Liver (tissue), 8 donors: ENCODE measurements at regions not wholly inside any gene's neighbourhood (a gene's known extent, or its start where the extent isn't known, plus 50 kb on each side); places are given as distances from the start of the nearest gene placed in this dataset.

Experiments used
- DNase-seq: peaks from one replicate; pipeline ENCODE4 v3.0.0-alpha.2; 2017; ENCODE audit warnings: low spot score
- H3K27ac ChIP-seq, 2 donors: one replicate each; pipeline ENCODE4 v1.7.0; 2013; ENCODE audit warnings: inconsistent platforms in 2 of 2, low read length in 2 of 2, control low read depth in 1 of 2, low read depth in 1 of 2, mild to moderate bottlenecking in 1 of 2
- H3K27me3 ChIP-seq, 4 donors: one replicate each; pipeline versions ENCODE4 v1.6.1 to v1.7.0; 2013; ENCODE audit warnings: low read length in 3 of 4, inconsistent platforms in 1 of 4, mild to moderate bottlenecking in 1 of 4, moderate library complexity in 1 of 4; ENCODE audit not compliant: control insufficient read depth in 4 of 4, insufficient read depth in 4 of 4
- H3K36me3 ChIP-seq, 4 donors: one replicate each; pipeline versions ENCODE4 v1.6.1 to v1.7.0; 2013; ENCODE audit warnings: low read length in 3 of 4, mild to moderate bottlenecking in 3 of 4, low read depth in 1 of 4, moderate library complexity in 1 of 4; ENCODE audit not compliant: control insufficient read depth in 4 of 4, insufficient read depth in 3 of 4
- H3K4me1 ChIP-seq, 4 donors: one replicate each; pipeline versions ENCODE4 v1.6.1 to v1.7.0; 2013; ENCODE audit warnings: low read length in 3 of 4, mild to moderate bottlenecking in 3 of 4, moderate library complexity in 1 of 4; ENCODE audit not compliant: control insufficient read depth in 4 of 4, insufficient read depth in 4 of 4
- H3K4me3 ChIP-seq, 3 donors: one replicate each; pipeline versions ENCODE4 v1.6.1 to v1.7.0; 2013; ENCODE audit warnings: low read length in 3 of 3, control low read depth in 1 of 3, low read depth in 1 of 3, mild to moderate bottlenecking in 1 of 3
- H3K9ac ChIP-seq, 2 donors: one replicate each; pipeline ENCODE4 v1.7.0; 2013; ENCODE audit warnings: low read length in 2 of 2, mild to moderate bottlenecking in 2 of 2, moderate library complexity in 2 of 2, control low read depth in 1 of 2, low read depth in 1 of 2
- H3K9me3 ChIP-seq, 4 donors: one replicate each; pipeline versions ENCODE4 v1.6.1 to v1.7.0; 2013; ENCODE audit warnings: low read length in 3 of 4; ENCODE audit not compliant: control insufficient read depth in 4 of 4
- EGR1 ChIP-seq, 2 donors: IDR thresholded peaks; 2 replicates each; pipeline ENCODE4 v1.6.1; 2016 to 2018; ENCODE audit warnings: antibody characterized with exemption in 2 of 2, low read depth in 2 of 2
- FOXA1 ChIP-seq: IDR thresholded peaks from 2 replicates; pipeline ENCODE4 v1.6.1; 2016; ENCODE audit warnings: antibody characterized with exemption
- FOXA2 ChIP-seq: IDR thresholded peaks from 2 replicates; pipeline ENCODE4 v1.6.1; 2016; ENCODE audit warnings: antibody characterized with exemption
- GABPA ChIP-seq, 2 donors: IDR thresholded peaks in 1 of 2; conservative IDR thresholded peaks in 1 of 2; 2 replicates each; pipeline ENCODE4 v1.6.1; 2016; ENCODE audit warnings: antibody characterized with exemption in 2 of 2, mild to moderate bottlenecking in 1 of 2, moderate library complexity in 1 of 2
- HNF4A ChIP-seq, 2 donors: conservative IDR thresholded peaks; 2 replicates each; pipeline ENCODE4 v1.6.1; 2016; ENCODE audit warnings: antibody characterized with exemption in 2 of 2, mild to moderate bottlenecking in 2 of 2
- HNF4G ChIP-seq: IDR thresholded peaks from 2 replicates; pipeline ENCODE4 v1.6.1; 2016; ENCODE audit warnings: antibody characterized with exemption
- JUND ChIP-seq, 2 donors: IDR thresholded peaks; 2 replicates each; pipeline ENCODE4 v1.6.1; 2016; ENCODE audit warnings: antibody characterized with exemption in 2 of 2
- NR2F2 ChIP-seq: IDR thresholded peaks from 2 replicates; pipeline ENCODE4 v1.6.1; 2016; ENCODE audit warnings: antibody characterized with exemption
- RAD21 ChIP-seq, 2 donors: IDR thresholded peaks; 2 replicates each; pipeline ENCODE4 v1.6.1; 2016; ENCODE audit warnings: antibody characterized with exemption in 2 of 2, mild to moderate bottlenecking in 2 of 2
- RXRA ChIP-seq, 2 donors: IDR thresholded peaks; 2 replicates each; pipeline ENCODE4 v1.6.1; 2017 to 2018; ENCODE audit warnings: antibody characterized with exemption in 2 of 2, mild to moderate bottlenecking in 1 of 2
- SP1 ChIP-seq: IDR thresholded peaks from 2 replicates; pipeline ENCODE4 v1.6.1; 2018; ENCODE audit warnings: antibody characterized with exemption, mild to moderate bottlenecking
- TAF1 ChIP-seq: conservative IDR thresholded peaks from 2 replicates; pipeline ENCODE4 v1.6.1; 2016; ENCODE audit warnings: antibody characterized with exemption, mild to moderate bottlenecking
- YY1 ChIP-seq: IDR thresholded peaks from 2 replicates; pipeline ENCODE4 v1.6.1; 2016; ENCODE audit warnings: antibody characterized with exemption, mild to moderate bottlenecking
- whole genome bisulfite sequencing: extraction: QIAGEN DNeasy Blood & Tissue Kit; methylation state at CpG from one replicate; pipeline ENCODE4 v1.1.7; 2013; 5-methylcytosine and 5-hydroxymethylcytosine counted together
- TF ChIP-seq, protein P1 (sequence below): IDR thresholded peaks from 2 replicates; pipeline ENCODE4 v1.6.1; 2016; ENCODE audit warnings: antibody characterized with exemption
- TF ChIP-seq, protein P2 (sequence below): IDR thresholded peaks from 2 replicates; pipeline ENCODE4 v1.6.1; 2016; ENCODE audit warnings: antibody characterized with exemption
- TF ChIP-seq, protein P3 (sequence below): IDR thresholded peaks from 2 replicates; pipeline ENCODE4 v1.6.1; 2016; ENCODE audit warnings: antibody characterized with exemption, mild to moderate bottlenecking
- TF ChIP-seq, protein P4 (sequence below): fragments of 150-350 bp; IDR thresholded peaks from 2 replicates; pipeline ENCODE4 v1.5.1; 2017; ENCODE audit warnings: improper control_type of control experiment, low read depth, low read length; ENCODE audit not compliant: missing input control
- TF ChIP-seq, protein P5 (sequence below): IDR thresholded peaks from 2 replicates; pipeline ENCODE4 v1.6.1; 2016; ENCODE audit warnings: antibody characterized with exemption
- donor health status: healthy.
- donor health status: healthy.
- donor health status: healthy.
- donor health status: healthy.
- donor health status: healthy.

DNA sequence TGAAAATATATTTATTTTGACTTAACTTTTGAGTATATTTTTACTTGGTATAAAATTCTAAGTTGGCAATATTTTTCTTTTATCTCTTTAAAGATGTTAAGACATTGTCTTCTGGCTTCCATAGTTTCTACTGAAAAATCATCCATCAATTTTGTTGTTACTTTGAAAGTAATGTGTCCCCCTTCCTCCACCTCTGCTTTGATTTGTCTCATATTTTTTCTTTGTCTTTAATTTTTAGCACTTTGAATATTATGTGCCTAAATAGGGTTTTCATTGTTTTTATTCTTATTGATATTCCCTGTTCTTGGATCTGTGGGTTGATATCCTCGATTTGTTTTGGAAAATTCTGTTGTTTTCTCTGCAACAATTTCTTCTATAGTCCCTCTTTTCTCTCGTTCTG, 157.4 kb downstream of the CD47 start:
- H3K27ac ChIP-seq: no peak overlapping the region
- H3K9me3 ChIP-seq: no peaks in the 10 kb centered on the region
- no peak overlapping the region for H3K9ac ChIP-seq
- TF ChIP-seq YY1: no peak
- no peaks in the 10 kb centered on the region for H3K36me3 ChIP-seq
- H3K27me3 ChIP-seq: peaks cover 0 to 6% (median 0%) of the 10 kb centered on the region in 4 donors
- no peaks in the 10 kb centered on the region for H3K4me1 ChIP-seq
- no peak overlapping the region for H3K4me3 ChIP-seq
- DNase-seq: no peak
- 79% methylated on average over 2 of the region's 2 CpGs for WGBS

DNA sequence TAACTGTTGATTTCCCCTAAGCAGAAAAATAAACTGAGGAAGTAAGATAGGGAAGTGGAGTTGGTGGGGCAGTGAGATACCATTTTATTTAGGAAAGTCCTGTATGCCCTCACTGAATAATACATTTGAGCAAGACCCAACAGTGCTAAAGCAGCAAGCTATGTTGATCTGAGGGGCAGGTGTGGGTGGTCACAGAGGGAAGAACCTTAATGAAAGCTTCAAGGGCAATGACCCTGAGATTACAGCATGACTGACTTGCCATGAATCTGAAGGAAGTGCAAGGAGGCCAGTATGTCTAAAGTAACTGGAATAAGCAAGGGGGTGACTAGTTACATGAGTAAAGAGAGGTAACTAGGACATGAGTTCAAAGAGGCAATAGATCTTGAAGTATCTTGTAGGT, 159.5 kb downstream of the CD47 start:
- H3K4me1 ChIP-seq: peaks cover 0 to 10% (median 5%) of the 10 kb centered on the region in 4 donors
- H3K27me3 ChIP-seq: peaks cover 0 to 6% (median 2%) of the 10 kb centered on the region in 4 donors
- H3K27ac ChIP-seq: no peak overlapping the region
- no peak for DNase-seq
- TF ChIP-seq, protein P1, sequence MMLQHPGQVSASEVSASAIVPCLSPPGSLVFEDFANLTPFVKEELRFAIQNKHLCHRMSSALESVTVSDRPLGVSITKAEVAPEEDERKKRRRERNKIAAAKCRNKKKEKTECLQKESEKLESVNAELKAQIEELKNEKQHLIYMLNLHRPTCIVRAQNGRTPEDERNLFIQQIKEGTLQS: no peak
- TF ChIP-seq SP1 (no peak), RXRA (IDR thresholded peaks at IDR 0.05) (no peak), GABPA (IDR thresholded peaks at IDR 0.05 in 1 of 2, conservative IDR thresholded peaks at IDR 0.05 in 1 of 2) (no peak), JUND (IDR thresholded peaks at IDR 0.05) (no peak), FOXA2 (no peak)
- TF ChIP-seq, protein P2, sequence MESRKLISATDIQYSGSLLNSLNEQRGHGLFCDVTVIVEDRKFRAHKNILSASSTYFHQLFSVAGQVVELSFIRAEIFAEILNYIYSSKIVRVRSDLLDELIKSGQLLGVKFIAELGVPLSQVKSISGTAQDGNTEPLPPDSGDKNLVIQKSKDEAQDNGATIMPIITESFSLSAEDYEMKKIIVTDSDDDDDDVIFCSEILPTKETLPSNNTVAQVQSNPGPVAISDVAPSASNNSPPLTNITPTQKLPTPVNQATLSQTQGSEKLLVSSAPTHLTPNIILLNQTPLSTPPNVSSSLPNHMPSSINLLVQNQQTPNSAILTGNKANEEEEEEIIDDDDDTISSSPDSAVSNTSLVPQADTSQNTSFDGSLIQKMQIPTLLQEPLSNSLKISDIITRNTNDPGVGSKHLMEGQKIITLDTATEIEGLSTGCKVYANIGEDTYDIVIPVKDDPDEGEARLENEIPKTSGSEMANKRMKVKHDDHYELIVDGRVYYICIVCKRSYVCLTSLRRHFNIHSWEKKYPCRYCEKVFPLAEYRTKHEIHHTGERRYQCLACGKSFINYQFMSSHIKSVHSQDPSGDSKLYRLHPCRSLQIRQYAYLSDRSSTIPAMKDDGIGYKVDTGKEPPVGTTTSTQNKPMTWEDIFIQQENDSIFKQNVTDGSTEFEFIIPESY: no peak
- H3K4me3 ChIP-seq: no peak overlapping the region
- no peaks in the 10 kb centered on the region for H3K9me3 ChIP-seq
- no peaks in the 10 kb centered on the region for H3K36me3 ChIP-seq
- H3K9ac ChIP-seq: no peak overlapping the region

DNA sequence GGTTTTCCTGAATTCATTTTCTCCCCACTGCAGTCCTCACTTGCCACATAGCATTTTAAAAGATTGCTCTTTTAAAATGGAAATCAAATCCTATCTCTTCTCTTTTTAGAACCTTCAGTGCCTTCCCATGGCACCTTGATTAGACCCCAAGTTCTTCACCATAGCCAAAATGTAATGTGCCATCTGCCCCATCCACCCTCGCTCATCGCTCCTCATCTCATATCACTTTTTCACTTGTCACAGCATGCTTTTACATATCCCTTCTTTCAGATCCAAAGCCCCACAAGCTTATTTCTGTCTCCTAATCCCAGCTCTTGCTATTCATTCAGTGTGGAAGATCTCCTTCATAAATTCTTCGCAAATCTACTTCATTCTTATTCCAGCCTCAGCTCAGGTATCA, 161.7 kb downstream of the CD47 start:
- DNase-seq: no peak
- Histone ChIP-seq H3K9me3 (no peaks in the 10 kb centered on the region), H3K4me3 (no peak overlapping the region), H3K4me1 (peaks cover 0 to 10% (median 5%) of the 10 kb centered on the region in 4 donors), H3K27me3 (peaks cover 0 to 4% (median 2%) of the 10 kb centered on the region in 4 donors), H3K27ac (no peak overlapping the region), H3K36me3 (no peaks in the 10 kb centered on the region), H3K9ac (no peak overlapping the region)
- 100% methylated on average over 3 of the region's 3 CpGs for WGBS
- TF ChIP-seq EGR1 (IDR thresholded peaks at IDR 0.05; ENCODE audit: low read depth in 2 of 2) (no peak), TAF1 (no peak), HNF4G (no peak), SP1 (no peak), HNF4A (conservative IDR thresholded peaks at IDR 0.05) (no peak), RAD21 (IDR thresholded peaks at IDR 0.05) (no peak), YY1 (no peak), FOXA1 (no peak), GABPA (IDR thresholded peaks at IDR 0.05 in 1 of 2, conservative IDR thresholded peaks at IDR 0.05 in 1 of 2) (no peak), FOXA2 (no peak), NR2F2 (no peak), RXRA (IDR thresholded peaks at IDR 0.05) (no peak), JUND (IDR thresholded peaks at IDR 0.05) (no peak)
- TF ChIP-seq, protein P2: no peak
- TF ChIP-seq, protein P3, sequence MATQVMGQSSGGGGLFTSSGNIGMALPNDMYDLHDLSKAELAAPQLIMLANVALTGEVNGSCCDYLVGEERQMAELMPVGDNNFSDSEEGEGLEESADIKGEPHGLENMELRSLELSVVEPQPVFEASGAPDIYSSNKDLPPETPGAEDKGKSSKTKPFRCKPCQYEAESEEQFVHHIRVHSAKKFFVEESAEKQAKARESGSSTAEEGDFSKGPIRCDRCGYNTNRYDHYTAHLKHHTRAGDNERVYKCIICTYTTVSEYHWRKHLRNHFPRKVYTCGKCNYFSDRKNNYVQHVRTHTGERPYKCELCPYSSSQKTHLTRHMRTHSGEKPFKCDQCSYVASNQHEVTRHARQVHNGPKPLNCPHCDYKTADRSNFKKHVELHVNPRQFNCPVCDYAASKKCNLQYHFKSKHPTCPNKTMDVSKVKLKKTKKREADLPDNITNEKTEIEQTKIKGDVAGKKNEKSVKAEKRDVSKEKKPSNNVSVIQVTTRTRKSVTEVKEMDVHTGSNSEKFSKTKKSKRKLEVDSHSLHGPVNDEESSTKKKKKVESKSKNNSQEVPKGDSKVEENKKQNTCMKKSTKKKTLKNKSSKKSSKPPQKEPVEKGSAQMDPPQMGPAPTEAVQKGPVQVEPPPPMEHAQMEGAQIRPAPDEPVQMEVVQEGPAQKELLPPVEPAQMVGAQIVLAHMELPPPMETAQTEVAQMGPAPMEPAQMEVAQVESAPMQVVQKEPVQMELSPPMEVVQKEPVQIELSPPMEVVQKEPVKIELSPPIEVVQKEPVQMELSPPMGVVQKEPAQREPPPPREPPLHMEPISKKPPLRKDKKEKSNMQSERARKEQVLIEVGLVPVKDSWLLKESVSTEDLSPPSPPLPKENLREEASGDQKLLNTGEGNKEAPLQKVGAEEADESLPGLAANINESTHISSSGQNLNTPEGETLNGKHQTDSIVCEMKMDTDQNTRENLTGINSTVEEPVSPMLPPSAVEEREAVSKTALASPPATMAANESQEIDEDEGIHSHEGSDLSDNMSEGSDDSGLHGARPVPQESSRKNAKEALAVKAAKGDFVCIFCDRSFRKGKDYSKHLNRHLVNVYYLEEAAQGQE: no peak
- TF ChIP-seq, protein P1: no peak
- TF ChIP-seq, protein P4, sequence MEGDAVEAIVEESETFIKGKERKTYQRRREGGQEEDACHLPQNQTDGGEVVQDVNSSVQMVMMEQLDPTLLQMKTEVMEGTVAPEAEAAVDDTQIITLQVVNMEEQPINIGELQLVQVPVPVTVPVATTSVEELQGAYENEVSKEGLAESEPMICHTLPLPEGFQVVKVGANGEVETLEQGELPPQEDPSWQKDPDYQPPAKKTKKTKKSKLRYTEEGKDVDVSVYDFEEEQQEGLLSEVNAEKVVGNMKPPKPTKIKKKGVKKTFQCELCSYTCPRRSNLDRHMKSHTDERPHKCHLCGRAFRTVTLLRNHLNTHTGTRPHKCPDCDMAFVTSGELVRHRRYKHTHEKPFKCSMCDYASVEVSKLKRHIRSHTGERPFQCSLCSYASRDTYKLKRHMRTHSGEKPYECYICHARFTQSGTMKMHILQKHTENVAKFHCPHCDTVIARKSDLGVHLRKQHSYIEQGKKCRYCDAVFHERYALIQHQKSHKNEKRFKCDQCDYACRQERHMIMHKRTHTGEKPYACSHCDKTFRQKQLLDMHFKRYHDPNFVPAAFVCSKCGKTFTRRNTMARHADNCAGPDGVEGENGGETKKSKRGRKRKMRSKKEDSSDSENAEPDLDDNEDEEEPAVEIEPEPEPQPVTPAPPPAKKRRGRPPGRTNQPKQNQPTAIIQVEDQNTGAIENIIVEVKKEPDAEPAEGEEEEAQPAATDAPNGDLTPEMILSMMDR: no peak
- TF ChIP-seq, protein P5, sequence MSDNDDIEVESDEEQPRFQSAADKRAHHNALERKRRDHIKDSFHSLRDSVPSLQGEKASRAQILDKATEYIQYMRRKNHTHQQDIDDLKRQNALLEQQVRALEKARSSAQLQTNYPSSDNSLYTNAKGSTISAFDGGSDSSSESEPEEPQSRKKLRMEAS: no peak
